ENCODE measurements at regions not wholly inside any gene's neighbourhood (a gene's known extent, or its start where the extent isn't known, plus 50 kb on each side); places are given as distances from the start of the nearest gene placed in this dataset.

DNA sequence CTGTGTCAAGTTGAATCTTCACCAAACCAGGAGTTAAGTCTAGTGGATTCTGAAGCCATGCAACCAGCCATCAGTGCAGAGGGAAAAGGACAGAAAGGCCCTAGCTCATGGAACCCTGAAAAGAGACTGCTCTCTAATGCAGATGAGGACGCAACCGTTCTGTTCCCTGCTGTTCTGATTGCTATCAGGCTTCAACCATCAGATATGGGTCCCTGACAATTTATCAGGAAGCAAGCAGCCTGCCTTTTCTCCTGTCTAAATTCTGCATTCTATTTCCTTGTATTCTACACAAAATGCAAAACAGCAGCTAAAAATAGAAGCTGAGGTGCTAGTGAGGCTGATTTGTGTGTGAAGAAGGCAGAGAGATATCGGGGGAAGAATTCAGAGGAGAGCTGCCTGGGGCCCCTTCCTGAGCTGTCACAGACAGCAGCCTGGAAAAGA lies 68.4 kb upstream of the RTN4 start:
- ChIA-PET POLR2A (no interaction called here), CTCF (ENCODE audit: low intra/inter-chr PET ratio, low total read pairs) (no interaction called here)
- no peak overlapping the region for H2AFZ ChIP-seq (ENCODE audit: low read length)
- no TSS peak for BruUV-seq (replicated peaks)
- WGBS (ENCODE audit: low lambda C conversion rate): 26% methylated on average over 3 of the region's 3 CpGs
- peaks cover 11% of the 10 kb centered on the region for H3K4me1 ChIP-seq (ENCODE audit: insufficient read depth, low read length)
- H4K20me1 ChIP-seq (ENCODE audit: insufficient read depth, low read length): no peaks in the 10 kb centered on the region
- DNase-seq (ENCODE audit: low spot score): no peak
- no peaks in the 10 kb centered on the region for H3K36me3 ChIP-seq (replicated peaks in 1 of 2; ENCODE audit: control insufficient read depth in 1 of 2, insufficient read depth in 2 of 2, low read length in 2 of 2)
- H3K4me2 ChIP-seq (ENCODE audit: low read depth, low read length): no peak overlapping the region
- no peak overlapping the region for H3K27ac ChIP-seq (ENCODE audit: extremely low read length, insufficient read depth, low read length)
- FAIRE-seq: no peak
- no peak for TF ChIP-seq NFE2L2 (IDR thresholded peaks at IDR 0.05; ENCODE audit: low read length)
- no peak for TF ChIP-seq KLF15 (CRISPR knock-in tag; IDR thresholded peaks at IDR 0.05; ENCODE audit: borderline replicate concordance)
- no peak for TF ChIP-seq ATRX (CRISPR knock-in tag; IDR thresholded peaks at IDR 0.05; ENCODE audit: borderline replicate concordance)
- TF ChIP-seq, protein P1, sequence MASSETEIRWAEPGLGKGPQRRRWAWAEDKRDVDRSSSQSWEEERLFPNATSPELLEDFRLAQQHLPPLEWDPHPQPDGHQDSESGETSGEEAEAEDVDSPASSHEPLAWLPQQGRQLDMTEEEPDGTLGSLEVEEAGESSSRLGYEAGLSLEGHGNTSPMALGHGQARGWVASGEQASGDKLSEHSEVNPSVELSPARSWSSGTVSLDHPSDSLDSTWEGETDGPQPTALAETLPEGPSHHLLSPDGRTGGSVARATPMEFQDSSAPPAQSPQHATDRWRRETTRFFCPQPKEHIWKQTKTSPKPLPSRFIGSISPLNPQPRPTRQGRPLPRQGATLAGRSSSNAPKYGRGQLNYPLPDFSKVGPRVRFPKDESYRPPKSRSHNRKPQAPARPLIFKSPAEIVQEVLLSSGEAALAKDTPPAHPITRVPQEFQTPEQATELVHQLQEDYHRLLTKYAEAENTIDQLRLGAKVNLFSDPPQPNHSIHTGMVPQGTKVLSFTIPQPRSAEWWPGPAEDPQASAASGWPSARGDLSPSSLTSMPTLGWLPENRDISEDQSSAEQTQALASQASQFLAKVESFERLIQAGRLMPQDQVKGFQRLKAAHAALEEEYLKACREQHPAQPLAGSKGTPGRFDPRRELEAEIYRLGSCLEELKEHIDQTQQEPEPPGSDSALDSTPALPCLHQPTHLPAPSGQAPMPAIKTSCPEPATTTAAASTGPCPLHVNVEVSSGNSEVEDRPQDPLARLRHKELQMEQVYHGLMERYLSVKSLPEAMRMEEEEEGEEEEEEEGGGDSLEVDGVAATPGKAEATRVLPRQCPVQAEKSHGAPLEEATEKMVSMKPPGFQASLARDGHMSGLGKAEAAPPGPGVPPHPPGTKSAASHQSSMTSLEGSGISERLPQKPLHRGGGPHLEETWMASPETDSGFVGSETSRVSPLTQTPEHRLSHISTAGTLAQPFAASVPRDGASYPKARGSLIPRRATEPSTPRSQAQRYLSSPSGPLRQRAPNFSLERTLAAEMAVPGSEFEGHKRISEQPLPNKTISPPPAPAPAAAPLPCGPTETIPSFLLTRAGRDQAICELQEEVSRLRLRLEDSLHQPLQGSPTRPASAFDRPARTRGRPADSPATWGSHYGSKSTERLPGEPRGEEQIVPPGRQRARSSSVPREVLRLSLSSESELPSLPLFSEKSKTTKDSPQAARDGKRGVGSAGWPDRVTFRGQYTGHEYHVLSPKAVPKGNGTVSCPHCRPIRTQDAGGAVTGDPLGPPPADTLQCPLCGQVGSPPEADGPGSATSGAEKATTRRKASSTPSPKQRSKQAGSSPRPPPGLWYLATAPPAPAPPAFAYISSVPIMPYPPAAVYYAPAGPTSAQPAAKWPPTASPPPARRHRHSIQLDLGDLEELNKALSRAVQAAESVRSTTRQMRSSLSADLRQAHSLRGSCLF (CRISPR knock-in tag; IDR thresholded peaks at IDR 0.05; ENCODE audit: borderline replicate concordance): no peak
- TF ChIP-seq TBL1XR1 (IDR thresholded peaks at IDR 0.05; ENCODE audit: borderline replicate concordance, low read length, partially characterized antibody): no peak
- no peak for TF ChIP-seq ZNF678 (CRISPR knock-in tag; IDR thresholded peaks at IDR 0.05)
- TF ChIP-seq DR1 (CRISPR knock-in tag; IDR thresholded peaks at IDR 0.05): no peak
- TF ChIP-seq TBP (CRISPR knock-in tag; IDR thresholded peaks at IDR 0.05): no peak
- TF ChIP-seq AKAP8 (CRISPR knock-in tag; IDR thresholded peaks at IDR 0.05): no peak
- no peak for TF ChIP-seq RCOR2 (CRISPR knock-in tag; IDR thresholded peaks at IDR 0.05)
- TF ChIP-seq CAMTA2 (CRISPR knock-in tag; IDR thresholded peaks at IDR 0.05; ENCODE audit: borderline replicate concordance): no peak
- no peak for TF ChIP-seq TEAD3 (CRISPR knock-in tag; optimal IDR thresholded peaks at IDR 0.05; ENCODE audit: borderline replicate concordance)
- TF ChIP-seq STAT6 (CRISPR knock-in tag; IDR thresholded peaks at IDR 0.05; ENCODE audit: borderline replicate concordance): no peak
- TF ChIP-seq NFE2L1 (CRISPR knock-in tag; IDR thresholded peaks at IDR 0.05; ENCODE audit: borderline replicate concordance): no peak
- no peak for TF ChIP-seq NFYB (CRISPR knock-in tag; IDR thresholded peaks at IDR 0.05)
- TF ChIP-seq HINFP (CRISPR knock-in tag; IDR thresholded peaks at IDR 0.05; ENCODE audit: low read depth): no peak
- intact Hi-C loops (cut with micrococcal nuclease; ENCODE audit: unreplicated experiment): no loop called here
- H3K4me3 ChIP-seq (replicated peaks in 1 of 3; ENCODE audit: insufficient read depth in 1 of 3, low read depth in 2 of 3, low read length in 3 of 3): no peak overlapping the region
- no peaks in the 10 kb centered on the region for H3K9me3 ChIP-seq (ENCODE audit: low read length)
- peaks cover 4 to 37% of the 10 kb centered on the region in 2 experiments; a peak in 4 of 5 replicates for H3K27me3 ChIP-seq (ENCODE audit: control insufficient read depth in 1 of 2, insufficient read depth in 2 of 2, low read length in 2 of 2)
- no peaks in the 10 kb centered on the region for H3K79me2 ChIP-seq (ENCODE audit: insufficient read depth, low read length)
- in situ Hi-C loops (cut with HindIII; ENCODE audit: extremely low pct_ligation_motif_present, low pct_unique_long_range_greater_than_20kb): no loop called here
- H3K9ac ChIP-seq (ENCODE audit: insufficient read depth, low read depth, low read length): no peak overlapping the region
- ATAC-seq: no peak

All from HepG2 (cell line).